IPS-NIHi11 (cell line): ENCODE measurements at regions not wholly inside any gene's neighbourhood (a gene's known extent, or its start where the extent isn't known, plus 50 kb on each side); places are given as distances from the start of the nearest gene placed in this dataset.
"Not testable (repeated sequence)": the region's sequence is repeated elsewhere in the genome, so short reads cannot be mapped to it uniquely, and the experiment has no call there.

Experiments used
- DNase-seq: peaks from one replicate; pipeline ENCODE4 v3.0.0; 2012; ENCODE audit warnings: mixed read lengths, low spot score

DNA sequence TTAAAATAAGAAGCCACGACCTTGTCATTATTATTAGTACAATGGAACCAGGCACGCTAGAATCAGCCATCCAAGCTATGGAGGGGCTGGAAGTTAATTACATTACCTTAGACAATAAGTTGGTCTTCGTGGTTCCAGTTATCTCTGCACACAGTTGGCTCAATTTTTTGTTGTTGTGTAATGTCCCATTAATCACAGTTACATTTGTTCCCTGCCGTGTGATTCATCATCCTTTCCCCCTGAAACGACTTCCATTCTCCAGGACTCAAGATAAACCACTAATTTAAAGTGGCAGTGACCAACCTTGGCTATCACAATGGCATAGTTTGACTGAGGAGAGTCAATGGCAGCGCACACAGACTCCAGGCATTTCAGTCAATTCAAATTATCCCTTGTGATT, 905.0 kb downstream of the RAB28 start:
- DNase-seq, result no peak

DNA sequence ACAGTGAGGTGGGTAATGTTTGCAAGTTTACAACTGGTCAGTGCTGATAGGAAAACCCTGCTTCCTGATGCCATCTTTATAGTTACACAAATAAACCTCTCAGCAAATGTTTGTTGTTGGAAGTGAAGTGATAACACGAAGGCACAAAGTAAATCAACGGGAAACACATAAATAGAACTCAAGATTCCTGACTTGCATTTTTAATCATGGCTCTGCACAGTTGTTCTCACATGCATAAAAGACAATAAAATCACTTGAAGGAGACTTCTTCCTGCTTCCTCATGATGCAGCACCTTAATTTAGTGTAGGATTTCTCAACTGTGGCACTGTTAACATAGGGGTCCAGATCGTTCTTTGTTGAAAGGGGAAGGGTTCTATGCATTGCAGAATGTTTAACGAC, 907.7 kb downstream of the RAB28 start:
- DNase-seq, result no peak

DNA sequence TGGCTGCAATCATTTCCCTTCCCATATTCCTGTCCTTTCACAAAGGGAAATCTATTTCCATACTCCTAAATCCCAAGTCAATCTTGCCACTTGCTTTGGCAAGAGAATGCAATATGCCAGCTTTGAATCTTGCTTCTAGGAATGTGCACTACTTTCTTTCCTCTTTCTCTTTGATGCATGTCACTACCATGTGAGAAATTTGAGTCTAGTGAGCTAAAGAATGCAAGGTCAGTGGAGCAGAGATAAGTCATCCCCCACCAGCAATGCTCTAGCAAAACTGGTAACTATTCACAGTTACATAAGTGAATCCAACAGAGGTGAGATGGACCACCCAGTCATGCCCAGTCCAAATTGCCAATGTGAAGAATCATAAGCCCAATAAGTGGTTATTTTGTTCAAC, 910.4 kb downstream of the RAB28 start:
- no peak for DNase-seq

DNA sequence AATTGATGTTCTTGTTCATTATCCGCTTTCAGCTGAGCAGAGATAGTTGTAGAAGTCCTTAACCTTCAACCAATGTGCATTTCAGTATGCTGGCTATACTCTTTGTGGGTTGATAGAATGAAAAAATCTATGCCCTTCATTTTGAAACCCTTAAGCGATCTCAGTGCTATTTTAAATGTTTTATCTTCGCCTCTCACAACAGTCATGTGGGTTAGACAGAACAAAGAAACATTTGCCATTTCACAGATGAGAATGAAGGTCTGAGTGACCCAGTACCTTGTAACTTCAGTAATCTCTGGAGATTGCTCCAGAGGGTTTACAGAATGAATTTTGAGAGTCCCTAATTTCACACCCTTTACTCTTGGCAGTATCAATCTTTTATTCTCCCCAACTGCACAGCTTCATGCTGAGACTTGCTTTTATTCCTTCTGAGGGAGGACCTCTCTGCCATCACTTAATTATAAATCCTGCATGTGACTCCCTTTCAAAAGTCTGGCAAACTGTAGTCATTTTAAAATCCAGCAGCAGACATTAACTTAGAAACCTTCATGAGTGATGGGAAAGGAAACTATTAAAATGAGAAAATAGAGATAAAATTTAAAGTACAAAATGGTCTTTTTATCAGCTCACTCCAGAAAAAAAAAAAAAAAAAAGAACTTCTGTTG, 921.5 kb downstream of the RAB28 start:
- no peak for DNase-seq

DNA sequence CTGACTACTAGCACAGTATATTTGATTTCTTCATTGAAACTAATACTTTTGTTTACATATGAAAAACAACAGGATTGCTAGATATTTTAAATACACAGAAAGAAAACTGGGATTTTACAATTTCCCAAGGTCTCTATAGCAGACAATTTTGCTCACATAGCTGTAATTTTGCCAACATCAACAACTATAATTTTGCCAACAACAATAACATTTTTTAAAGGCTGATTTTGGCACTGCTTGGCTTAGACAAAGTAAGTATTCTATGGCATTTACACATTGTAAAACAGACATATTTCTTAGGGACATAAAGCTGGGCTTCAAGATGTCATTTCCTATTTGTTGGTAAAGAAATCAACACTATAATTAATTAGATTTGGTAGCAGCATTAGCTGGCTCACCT, 922.1 kb downstream of the RAB28 start:
- DNase-seq, result no peak

DNA sequence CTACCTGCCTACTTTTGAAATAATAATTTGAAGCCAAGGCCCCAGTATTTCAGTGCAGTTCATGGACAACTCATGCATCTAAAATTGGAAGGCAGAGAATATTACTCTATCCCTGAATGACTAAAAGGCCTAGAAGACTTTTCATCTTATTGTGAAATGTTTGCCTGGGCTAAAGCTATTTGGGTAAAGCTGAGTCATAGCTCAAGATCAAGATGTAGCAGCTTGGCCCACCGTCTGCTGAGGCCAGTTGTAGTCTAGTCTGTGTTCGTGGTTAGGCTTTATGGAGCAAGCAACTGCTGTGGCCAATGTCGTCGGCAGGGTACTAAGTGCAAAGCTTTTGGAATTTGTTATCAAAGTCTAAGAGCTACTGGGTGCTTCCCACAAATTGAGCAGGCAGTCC, 929.1 kb downstream of the RAB28 start:
- DNase-seq, result no peak

DNA sequence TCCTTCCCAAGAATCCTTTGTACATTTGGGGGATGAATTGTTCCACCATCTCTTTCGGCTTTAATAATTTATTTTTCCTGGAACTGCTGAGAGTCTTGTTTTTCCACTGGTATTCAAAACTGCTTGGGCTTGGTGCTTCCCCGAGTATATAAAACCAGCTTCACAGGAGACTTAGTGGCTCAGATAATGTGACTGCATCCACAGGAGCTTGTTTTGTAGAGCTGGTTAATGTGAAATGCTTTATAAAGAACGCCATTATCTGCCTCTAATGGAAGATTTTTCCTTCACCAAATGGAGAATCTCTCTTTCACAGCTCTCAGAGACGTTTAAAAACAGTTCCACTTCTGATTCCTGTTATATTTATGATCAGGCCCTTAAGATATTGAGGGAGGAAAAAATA, 935.5 kb downstream of the RAB28 start:
- DNase-seq, result no peak

DNA sequence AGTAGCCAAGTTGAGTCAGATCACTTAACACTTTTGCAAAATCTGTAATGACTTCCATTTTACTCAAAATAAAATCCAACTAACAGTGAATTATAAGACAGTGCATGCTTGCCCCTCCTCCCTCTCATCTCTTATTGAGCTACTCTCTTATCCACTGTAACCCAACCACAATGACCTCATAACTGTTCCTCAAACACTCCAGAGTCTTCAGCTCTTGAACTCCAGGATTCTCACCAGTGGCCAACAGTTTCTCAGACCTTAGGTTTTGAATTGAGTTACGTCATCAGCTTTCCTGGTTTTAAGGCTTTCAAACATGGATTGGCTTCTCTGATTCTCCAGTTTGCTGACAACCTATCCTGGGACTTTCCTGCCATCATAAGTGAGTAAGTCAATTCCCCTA, 938.3 kb downstream of the RAB28 start:
- no peak for DNase-seq

DNA sequence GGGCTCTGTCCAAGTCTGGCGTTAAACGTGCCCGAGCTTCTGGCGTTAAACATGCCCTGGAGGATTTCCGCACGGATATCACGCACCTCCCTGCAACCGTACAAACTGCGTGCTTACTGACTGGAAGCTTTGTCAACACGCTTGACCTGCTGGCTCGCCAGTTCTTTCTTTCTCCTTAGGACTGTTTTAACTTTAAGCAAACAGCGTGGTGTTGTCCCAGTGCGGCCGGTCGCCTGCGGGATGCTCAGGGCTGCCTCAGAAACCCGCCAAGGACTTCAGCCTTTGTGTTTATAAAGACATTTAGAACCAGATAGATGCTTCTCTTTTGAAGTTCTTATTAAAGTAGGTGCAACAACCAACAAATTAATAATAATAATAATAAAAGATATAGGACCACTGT, 946.0 kb downstream of the RAB28 start:
- no peak for DNase-seq

DNA sequence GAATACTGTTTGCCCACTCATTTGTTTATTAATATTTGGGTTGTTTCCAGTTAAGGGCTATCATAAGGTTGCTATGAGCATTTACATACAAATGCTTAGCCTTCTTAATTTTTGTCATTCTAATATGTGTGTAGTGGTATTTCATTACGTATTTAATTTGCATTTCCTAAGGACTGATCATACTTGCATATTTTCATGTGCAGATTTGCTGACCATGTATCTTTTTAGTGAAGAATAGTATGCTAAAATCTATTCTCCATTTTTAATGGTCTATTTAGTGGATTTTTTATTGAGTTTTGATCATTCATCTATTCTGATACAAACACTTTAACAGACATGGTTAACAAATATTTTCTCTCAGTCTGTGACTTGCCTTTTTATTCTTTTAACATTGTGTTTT, 949.5 kb downstream of the RAB28 start:
- DNase-seq, result no peak

DNA sequence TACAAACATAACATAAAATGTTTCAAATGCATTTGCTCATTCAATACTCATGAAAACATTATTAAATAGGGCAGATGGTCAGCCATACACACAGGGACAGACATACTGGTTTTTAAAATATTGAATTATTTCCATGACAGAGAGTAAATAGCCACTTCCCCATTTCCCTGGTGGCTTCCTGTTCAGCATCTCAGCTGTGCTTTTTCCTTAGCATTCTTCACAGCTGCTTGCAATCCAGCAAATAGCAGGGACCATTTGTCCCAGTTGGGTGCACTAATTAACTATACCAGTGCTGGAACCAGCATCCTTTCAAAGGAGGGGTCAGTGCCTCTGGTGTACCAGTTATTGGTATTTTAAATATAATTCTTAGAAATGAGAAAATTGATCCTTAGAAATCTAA, 964.7 kb downstream of the RAB28 start:
- no peak for DNase-seq

DNA sequence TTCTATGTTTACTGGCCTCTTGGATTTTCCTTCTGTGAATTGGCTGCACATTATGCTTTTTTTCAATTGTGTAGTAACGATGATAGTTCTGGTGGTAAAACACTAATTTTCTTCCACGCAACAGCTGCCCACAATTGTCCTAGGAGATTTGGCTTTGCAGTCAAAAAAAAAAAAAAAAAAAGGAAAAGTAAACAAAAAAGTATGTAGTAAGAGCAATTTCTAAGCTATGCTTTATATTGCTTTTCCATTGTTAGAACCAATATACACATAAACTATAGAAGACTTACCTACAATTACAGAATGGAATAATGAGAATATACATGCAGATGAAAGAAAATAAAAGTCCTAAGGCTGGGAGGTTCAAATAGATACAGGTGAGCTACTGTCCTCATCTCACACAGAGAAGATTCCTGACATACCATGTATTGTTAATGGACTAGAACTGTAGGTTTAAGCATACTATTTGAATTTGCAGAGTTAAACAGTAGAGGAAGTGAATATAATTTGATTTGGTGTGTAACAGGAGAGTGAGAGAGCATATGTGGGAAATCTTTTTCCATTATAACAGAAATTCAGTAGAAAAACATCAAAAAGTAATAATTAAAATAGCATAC, 976.2 kb downstream of the RAB28 start:
- DNase-seq, result no peak

DNA sequence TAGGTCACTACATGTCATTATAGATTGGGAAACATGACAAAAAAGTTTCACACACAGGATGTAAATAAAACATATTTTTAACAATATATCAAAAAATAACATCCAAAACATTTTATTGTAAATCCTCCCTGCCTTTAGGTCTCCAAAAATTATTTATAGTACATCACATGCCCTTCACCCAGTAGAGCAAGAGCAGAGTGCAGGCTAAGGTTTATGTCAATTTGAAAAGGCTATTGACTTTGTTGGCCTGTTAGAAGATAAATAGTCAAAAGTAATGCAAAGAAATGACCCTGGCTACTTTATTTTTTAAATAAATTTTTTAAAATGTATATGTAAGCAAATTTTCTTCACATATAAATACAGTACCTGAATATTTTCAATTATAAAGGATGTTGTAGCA, 983.7 kb downstream of the RAB28 start:
- no peak for DNase-seq

DNA sequence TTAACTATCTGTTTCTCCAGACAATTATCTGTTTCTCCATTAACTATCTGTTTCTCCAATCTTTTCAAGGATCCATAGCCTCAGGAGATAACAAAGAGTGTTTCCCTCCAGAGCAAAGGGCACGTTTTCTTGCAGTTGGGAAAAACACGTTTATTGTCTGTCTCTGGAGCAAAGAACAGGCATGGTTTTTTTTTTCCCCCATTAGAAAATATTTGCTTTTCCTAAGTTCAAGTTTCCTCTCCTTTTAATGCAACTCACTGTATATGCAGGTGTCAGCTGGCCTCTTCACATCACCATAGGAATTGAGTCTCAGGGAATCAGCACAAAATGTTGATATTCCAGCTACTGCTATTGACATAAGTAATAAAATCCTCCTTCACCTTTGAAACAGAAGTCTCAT, 984.4 kb downstream of the RAB28 start:
- DNase-seq, result no peak

DNA sequence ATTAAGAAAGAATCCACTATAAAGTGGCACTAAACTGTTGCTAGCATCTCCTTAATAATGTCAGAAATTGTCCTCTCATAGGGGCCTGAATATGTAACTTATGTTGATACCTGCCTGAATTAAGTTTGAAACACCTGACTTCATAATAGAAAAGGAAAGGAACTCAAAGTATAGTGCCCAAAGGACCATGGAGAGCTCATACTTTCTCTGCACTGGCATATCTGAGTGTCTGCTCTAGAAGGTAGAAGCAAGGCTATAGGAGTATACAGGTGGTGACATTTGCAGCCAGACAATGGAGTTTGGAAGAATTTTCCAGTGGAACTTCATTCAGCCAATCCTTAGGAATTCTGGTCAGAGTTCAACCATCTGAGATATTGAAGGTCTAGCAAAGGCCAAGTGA, 988.9 kb downstream of the RAB28 start:
- no peak for DNase-seq

DNA sequence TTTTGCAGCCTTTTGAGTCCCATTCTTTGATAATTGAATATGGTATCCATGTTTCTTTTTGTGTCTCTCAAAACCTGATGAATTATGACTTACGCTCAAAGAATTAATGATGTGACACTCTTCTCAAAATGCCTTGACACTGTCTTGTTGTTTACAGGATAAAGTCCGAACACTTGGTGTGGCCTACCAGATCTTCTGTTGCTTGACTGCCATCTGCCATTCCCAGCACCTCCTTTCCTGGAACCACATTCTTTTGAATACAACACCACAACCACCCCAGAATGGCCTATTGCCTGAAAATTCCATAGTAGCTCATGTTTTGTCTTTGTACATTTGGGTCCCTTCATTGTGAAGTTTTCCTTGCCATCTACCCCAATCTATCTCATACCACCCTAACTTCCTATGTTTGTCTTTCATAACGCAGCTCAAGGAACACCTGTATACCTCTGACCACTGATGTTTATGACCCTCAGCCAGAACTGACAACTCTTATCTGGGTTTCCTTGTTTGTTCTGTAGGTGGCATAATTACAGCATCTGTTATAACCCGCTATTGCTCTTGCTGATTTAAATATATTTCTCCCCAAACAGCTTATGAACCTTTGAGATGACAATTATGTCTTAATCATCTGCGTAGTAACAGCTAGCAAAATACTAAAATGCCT, 991.3 kb downstream of the RAB28 start:
- DNase-seq, result no peak

DNA sequence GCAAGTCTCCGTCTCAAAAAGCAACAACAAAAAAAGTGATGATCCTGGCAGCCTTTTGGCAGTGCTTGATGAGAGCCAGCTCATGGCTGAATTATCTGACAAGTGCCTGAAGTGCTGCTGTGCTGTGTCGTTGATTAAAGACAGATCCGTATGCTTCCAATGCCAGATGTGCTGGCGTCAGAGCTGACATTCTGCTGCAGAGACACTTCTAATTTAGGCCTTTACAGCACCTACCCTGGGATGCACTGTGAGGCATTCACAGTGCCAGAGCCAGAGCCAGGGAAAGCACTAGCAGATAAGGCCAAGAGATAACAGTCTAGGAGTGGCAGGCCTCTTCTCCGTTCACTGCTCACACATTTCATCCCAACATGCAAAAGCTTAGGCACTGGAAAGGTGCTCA, 995.5 kb downstream of the RAB28 start:
- DNase-seq, result no peak

DNA sequence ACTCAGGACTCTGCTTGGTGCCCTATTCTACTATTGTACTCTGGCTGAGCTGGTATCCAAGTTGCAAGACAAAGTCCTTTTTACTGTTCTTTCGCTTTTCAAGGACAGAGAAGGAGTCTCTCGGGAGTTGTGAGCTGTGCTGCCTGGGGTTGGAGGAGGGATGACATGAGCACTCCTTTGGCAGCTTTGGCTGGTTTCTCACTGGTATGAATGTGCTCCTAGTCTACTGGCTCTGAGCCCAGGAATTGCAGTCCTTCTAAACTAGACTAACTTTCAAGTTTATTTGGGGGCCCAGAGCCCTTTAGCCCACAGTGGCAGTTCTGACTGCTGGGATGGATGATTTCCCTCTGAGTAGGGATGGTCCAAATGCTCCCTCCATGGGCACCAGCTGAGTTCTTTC, 997.1 kb downstream of the RAB28 start:
- no peak for DNase-seq

DNA sequence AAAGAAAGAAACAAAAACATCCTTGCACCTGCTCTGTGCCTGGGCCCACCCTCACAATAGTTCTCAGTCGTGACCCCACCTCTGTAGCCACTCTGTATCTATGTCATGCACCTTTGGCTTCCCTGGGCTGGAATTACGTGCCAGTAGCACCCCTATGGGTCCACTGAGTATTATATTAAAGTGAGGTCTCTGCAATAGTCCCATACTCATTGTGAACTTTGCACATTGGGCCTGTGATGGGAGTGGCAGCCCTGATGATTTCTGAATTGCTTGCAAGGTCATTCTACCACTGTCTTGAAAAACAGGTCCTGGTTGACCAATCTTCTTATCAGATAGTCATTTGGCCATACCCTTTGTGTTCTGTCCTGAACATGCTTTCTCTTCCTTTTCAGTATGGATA, 1012.1 kb downstream of the RAB28 start:
- DNase-seq, result no peak

DNA sequence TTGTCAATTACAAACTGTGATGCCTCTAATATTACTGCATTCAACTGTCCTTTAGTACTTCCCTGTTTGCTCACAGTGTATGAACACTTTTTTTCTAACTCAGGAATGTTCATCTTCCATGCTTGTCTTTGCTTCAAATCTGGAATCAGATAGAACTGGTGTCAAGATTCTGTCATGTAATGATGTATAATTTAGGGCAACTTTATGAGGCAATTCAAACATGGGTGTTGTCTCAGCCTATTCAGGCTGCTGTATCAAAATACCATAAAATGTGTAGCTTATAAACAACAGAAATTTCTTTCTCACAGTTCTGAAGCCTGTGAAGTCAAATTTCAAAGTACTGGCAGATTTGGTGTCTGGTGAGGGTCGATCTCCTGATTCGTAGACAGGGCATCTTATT, 1012.9 kb downstream of the RAB28 start:
- no peak for DNase-seq

DNA sequence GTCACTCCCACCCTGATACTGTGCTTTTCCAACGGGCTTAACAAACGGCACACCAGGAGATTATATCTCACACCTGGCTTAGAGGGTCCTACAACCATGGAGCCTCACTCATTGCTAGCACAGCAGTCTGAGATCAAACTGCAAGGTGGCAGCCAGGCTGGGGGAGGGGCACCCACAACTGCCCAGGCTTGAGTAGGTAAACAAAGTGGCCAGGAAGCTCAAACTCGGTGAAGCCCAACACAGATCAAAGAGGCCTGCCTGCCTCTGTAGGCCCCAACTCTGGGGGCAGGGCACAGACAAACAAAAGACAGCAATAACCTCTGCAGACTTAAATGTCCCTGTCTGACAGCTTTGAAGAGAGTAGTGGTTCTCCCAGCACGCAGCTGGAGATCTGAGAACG, 1022.6 kb downstream of the RAB28 start:
- DNase-seq, result not testable (repeated sequence)

DNA sequence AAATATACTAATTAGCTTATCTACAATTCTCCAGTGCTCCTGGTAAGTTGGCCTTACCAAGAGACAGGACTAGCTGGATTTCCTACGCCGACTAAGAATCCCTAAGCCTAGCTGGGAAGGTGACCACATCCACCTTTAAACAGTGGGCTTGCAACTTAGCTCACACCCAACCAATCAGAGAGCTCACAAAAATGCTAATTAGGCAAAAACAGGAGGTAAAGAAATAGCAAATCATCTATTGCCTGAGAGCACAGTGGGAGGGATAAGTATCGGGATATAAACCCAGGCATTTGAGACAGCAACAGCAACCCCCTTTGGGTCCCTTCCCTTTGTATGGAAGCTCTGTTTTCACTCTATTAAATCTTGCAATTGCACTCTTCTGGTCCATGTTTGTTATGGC, 1025.0 kb downstream of the RAB28 start:
- DNase-seq, result no peak

DNA sequence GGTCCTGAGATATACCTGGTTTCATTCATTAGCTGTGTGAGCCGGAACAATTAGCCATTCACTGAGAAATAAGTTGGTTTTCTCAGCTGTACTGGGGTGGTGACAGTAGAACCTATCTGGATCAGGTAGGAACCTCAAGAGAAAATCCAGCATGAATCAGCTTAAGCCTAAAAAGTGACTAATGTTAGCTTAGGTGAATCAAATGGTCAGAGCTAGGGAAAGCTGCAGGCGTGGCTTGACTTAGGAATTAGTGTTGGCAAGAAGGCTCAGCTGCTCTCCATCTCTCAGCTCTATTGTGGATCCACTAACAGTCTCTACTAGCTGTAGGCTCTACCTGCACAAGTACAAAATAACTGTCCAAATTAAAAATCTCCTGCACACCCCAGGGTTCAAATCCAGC, 1025.5 kb downstream of the RAB28 start:
- DNase-seq, result no peak

DNA sequence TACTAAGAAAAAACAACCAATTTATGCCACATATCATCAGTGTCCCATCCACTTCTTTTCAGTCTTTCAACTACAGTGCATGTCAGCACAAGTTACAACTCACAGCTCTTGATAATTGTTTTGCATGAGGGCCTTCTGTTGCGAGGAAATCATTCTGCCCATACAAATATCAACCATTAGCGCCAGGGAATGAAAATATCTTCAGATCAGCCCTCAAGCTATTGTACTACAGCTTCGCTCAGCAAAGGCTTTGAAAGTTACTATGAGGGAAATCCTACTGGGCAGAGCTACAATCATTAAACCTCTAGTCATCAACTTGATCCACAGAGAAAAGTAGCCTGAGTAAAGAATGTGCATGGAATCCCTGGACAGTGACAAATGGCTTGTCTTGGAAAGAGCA, 1023.6 kb upstream of the HS3ST1 start:
- DNase-seq, result no peak
